Panc1 (cell line): ENCODE measurements at regions not wholly inside any gene's neighbourhood (a gene's known extent, or its start where the extent isn't known, plus 50 kb on each side); places are given as distances from the start of the nearest gene placed in this dataset.
A peak's percentile ranks its signal among the peaks of the same experiment; 100 is the strongest.

Experiments used
- ATAC-seq: fragments of 200-7000 bp; cut with Tn5 transposase; 2 replicates; pipeline ENCODE4 v1.9.1; 2020; ENCODE audit warnings: mild to moderate bottlenecking, moderate library complexity
- BruUV-seq: library from RNA; stranded (reverse); fragments of 400-500 nt; replicated peaks from 2 replicates; lab custom pipeline; 2021; lab: Mats Ljungman, UMichigan
- CTCF ChIA-PET: fragments of 300-600 bp; sonication (Branson Sonifier 250); formaldehyde crosslinking; loops from one replicate; lab custom pipeline; 2022; ENCODE audit warnings: antibody characterized with exemption; lab: Charles Lee
- POLR2A ChIA-PET: fragments of 300-600 bp; sonication (Branson Sonifier 250); formaldehyde crosslinking; loops from one replicate; lab custom pipeline; 2022; ENCODE audit warnings: antibody characterized with exemption; lab: Charles Lee
- DNase-seq: peaks from one replicate; pipeline ENCODE4 v3.0.0-alpha.2; 2010; ENCODE audit warnings: low read depth, low spot score
- H3K27ac ChIP-seq: 2 replicates; pipeline ENCODE4 v1.5.1; 2011; ENCODE audit warnings: mild to moderate bottlenecking, low read length, inconsistent platforms
- H3K27me3 ChIP-seq: fragments of 200-500 bp; sonication (Bioruptor generic); 2 replicates; pipeline ENCODE4 v1.6.0; 2014; ENCODE audit warnings: low read length, inconsistent platforms; ENCODE audit not compliant: control insufficient read depth, insufficient read depth
- H3K36me3 ChIP-seq: fragments of 200-500 bp; sonication (Bioruptor generic); 2 replicates; pipeline ENCODE4 v1.5.1; 2014; ENCODE audit warnings: inconsistent platforms, mild to moderate bottlenecking, low read length, moderate library complexity; ENCODE audit not compliant: control insufficient read depth, insufficient read depth
- H3K4me1 ChIP-seq: 2 replicates; pipeline ENCODE4 v1.5.1; 2011; ENCODE audit warnings: inconsistent platforms, mild to moderate bottlenecking, low read length, moderate library complexity; ENCODE audit not compliant: control insufficient read depth, insufficient read depth
- H3K4me3 ChIP-seq, 2 experiments: 2 replicates each; pipeline ENCODE4 v1.5.1; 2011 to 2012; ENCODE audit warnings: low read depth in 2 of 2, low read length in 2 of 2, mild to moderate bottlenecking in 2 of 2, inconsistent platforms in 1 of 2, moderate library complexity in 1 of 2
- H3K9me3 ChIP-seq: fragments of 200-500 bp; sonication (Bioruptor generic); 2 replicates; pipeline ENCODE4 v1.5.1; 2014; ENCODE audit warnings: low read depth, mild to moderate bottlenecking, inconsistent platforms, low read length, moderate library complexity; ENCODE audit not compliant: control insufficient read depth, insufficient read depth
- CTCF ChIP-seq: fragments of 450-650 bp; IDR thresholded peaks from 2 replicates; pipeline ENCODE4 v1.5.1; 2017; ENCODE audit warnings: mild to moderate bottlenecking
- POLR2AphosphoS5 ChIP-seq: IDR thresholded peaks from 2 replicates; pipeline ENCODE4 v1.6.1; 2012; ENCODE audit warnings: mild to moderate bottlenecking, low read depth, low read length, moderate library complexity
- REST ChIP-seq, 2 experiments: IDR thresholded peaks; 2 replicates each; pipeline ENCODE4 v1.6.1; 2011 to 2012; ENCODE audit warnings: low read depth in 2 of 2, control low read depth in 1 of 2, low read length in 1 of 2, mild to moderate bottlenecking in 1 of 2, moderate library complexity in 1 of 2; ENCODE audit not compliant: insufficient read depth in 1 of 2
- SIN3A ChIP-seq: IDR thresholded peaks from 2 replicates; pipeline ENCODE4 v1.6.1; 2012; ENCODE audit warnings: low read depth, mild to moderate bottlenecking, low read length, moderate library complexity, borderline replicate concordance; ENCODE audit not compliant: insufficient read depth
- TCF7L2 ChIP-seq: IDR thresholded peaks from 2 replicates; pipeline ENCODE4 v1.6.1; 2011; ENCODE audit warnings: mild to moderate bottlenecking, low read depth, low read length, inconsistent platforms
- in situ Hi-C: cut with HindIII; loops from 2 replicates; pipeline ENCODE4 v1.10.0; 2016; ENCODE audit warnings: low sequenced_read_pairs, low pct_unique_long_range_greater_than_20kb
- intact Hi-C: fragments of 100-400 bp; cut with micrococcal nuclease; formaldehyde crosslinking; loops from one replicate; pipeline ENCODE4 v1.10.0; 2022; ENCODE audit not compliant: unreplicated experiment

GRCh38 chr9:81833563-81834345 is 94.5 kb upstream of the SPATA31D4 start:
- DNase-seq: no peak
- CTCF ChIA-PET: interaction anchor here (0.5 kb wide), 1 partner anchor 178 kb away, joined by 3 read pairs; no protein-coding TSS in a partner anchor
- H3K27ac ChIP-seq: no peak overlapping the region
- in situ Hi-C loops (no loop called here), intact Hi-C loops (no loop called here)
- no peak overlapping the region for H3K4me3 ChIP-seq
- BruUV-seq: no TSS peak
- H3K4me1 ChIP-seq: no peaks in the 10 kb centered on the region
- no peaks in the 10 kb centered on the region for H3K36me3 ChIP-seq
- no peak for ATAC-seq
- no peaks in the 10 kb centered on the region for H3K9me3 ChIP-seq
- TF ChIP-seq SIN3A: no peak
- no peak for TF ChIP-seq REST (IDR thresholded peaks at IDR 0.05; ENCODE audit: insufficient read depth in 1 of 2, low read depth in 2 of 2, low read length in 1 of 2)
- TF ChIP-seq POLR2AphosphoS5: no peak
- no peak for TF ChIP-seq TCF7L2
- TF ChIP-seq CTCF: no peak
- POLR2A ChIA-PET: no interaction called here
- no peaks in the 10 kb centered on the region for H3K27me3 ChIP-seq

- in situ Hi-C loops (no loop called here), intact Hi-C loops (no loop called here)
- ATAC-seq (no peak), DNase-seq (no peak)
- TF ChIP-seq REST (IDR thresholded peaks at IDR 0.05; ENCODE audit: insufficient read depth in 1 of 2, low read depth in 2 of 2, low read length in 1 of 2): no peak
- peak; percentile 7; the same call in 1 of the 2 replicates for TF ChIP-seq CTCF
- no peak for TF ChIP-seq TCF7L2
- no peak for TF ChIP-seq POLR2AphosphoS5
- no TSS peak for BruUV-seq
- no peak overlapping the region for H3K27ac ChIP-seq
- no peaks in the 10 kb centered on the region for H3K4me1 ChIP-seq
- H3K36me3 ChIP-seq: no peaks in the 10 kb centered on the region
- H3K27me3 ChIP-seq: no peaks in the 10 kb centered on the region
- CTCF ChIA-PET: no interaction called here
- H3K9me3 ChIP-seq: no peaks in the 10 kb centered on the region
- no peak overlapping the region for H3K4me3 ChIP-seq
- POLR2A ChIA-PET: no interaction called here
Measured at GRCh38 chr9:81841333-81841732, 86.9 kb upstream of the SPATA31D4 start.
